WTC11 (cell line): ENCODE measurements at regions not wholly inside any gene's neighbourhood (a gene's known extent, or its start where the extent isn't known, plus 50 kb on each side); places are given as distances from the start of the nearest gene placed in this dataset.

ENCODE experiments used
- CBFB ChIP-seq: sonication (generic); formaldehyde crosslinking; IDR thresholded peaks from 2 replicates; pipeline ENCODE4 v1.8.1; 2022; ENCODE audit warnings: mild to moderate bottlenecking, low read depth, missing genetic modification reagents
- ELF4 ChIP-seq: sonication (generic); formaldehyde crosslinking; IDR thresholded peaks from 2 replicates; pipeline ENCODE4 v1.8.1; 2022; ENCODE audit warnings: low read depth, mild to moderate bottlenecking, moderate library complexity, missing genetic modification reagents
- TF ChIP-seq, protein P1 (sequence below): sonication (generic); formaldehyde crosslinking; IDR thresholded peaks from 2 replicates; pipeline ENCODE4 v1.8.1; 2022; ENCODE audit warnings: low read depth, mild to moderate bottlenecking, moderate library complexity, missing genetic modification reagents, borderline replicate concordance
- TF ChIP-seq, protein P2 (sequence below): sonication (generic); formaldehyde crosslinking; IDR thresholded peaks from 2 replicates; pipeline ENCODE4 v1.8.0; 2022; ENCODE audit warnings: mild to moderate bottlenecking, missing genetic modification reagents
- TF ChIP-seq, protein P3 (sequence below): fragments of 200-600 bp; IDR thresholded peaks from 2 replicates; pipeline ENCODE4 v1.8.0; 2022; ENCODE audit warnings: antibody characterized with exemption

DNA sequence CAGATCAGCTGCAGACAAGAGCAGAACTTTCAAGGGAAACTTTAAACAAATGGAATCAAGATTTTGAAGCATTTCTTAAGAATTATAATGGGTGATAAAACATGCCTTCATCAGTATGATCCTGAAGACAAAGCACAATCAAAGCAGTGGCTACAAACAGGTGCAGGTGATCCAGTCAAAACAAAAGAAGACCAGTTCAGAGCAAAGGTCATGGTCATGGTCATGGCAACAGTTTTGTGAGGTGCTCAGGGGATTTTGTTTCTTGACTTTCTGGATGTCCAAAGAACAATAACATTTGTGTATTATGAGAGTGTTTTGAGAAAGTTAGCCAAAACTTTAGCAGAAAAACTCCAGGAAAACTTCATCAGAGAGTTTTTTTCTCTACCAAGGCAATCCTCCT lies 681.7 kb upstream of the PTBP2 start:
- TF ChIP-seq, protein P1, sequence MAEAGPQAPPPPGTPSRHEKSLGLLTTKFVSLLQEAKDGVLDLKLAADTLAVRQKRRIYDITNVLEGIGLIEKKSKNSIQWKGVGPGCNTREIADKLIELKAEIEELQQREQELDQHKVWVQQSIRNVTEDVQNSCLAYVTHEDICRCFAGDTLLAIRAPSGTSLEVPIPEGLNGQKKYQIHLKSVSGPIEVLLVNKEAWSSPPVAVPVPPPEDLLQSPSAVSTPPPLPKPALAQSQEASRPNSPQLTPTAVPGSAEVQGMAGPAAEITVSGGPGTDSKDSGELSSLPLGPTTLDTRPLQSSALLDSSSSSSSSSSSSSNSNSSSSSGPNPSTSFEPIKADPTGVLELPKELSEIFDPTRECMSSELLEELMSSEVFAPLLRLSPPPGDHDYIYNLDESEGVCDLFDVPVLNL: no peak
- TF ChIP-seq, protein P2, sequence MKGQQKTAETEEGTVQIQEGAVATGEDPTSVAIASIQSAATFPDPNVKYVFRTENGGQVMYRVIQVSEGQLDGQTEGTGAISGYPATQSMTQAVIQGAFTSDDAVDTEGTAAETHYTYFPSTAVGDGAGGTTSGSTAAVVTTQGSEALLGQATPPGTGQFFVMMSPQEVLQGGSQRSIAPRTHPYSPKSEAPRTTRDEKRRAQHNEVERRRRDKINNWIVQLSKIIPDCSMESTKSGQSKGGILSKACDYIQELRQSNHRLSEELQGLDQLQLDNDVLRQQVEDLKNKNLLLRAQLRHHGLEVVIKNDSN: no peak
- TF ChIP-seq ELF4 (CRISPR knock-in tag) (no peak), CBFB (no peak)
- TF ChIP-seq, protein P3, sequence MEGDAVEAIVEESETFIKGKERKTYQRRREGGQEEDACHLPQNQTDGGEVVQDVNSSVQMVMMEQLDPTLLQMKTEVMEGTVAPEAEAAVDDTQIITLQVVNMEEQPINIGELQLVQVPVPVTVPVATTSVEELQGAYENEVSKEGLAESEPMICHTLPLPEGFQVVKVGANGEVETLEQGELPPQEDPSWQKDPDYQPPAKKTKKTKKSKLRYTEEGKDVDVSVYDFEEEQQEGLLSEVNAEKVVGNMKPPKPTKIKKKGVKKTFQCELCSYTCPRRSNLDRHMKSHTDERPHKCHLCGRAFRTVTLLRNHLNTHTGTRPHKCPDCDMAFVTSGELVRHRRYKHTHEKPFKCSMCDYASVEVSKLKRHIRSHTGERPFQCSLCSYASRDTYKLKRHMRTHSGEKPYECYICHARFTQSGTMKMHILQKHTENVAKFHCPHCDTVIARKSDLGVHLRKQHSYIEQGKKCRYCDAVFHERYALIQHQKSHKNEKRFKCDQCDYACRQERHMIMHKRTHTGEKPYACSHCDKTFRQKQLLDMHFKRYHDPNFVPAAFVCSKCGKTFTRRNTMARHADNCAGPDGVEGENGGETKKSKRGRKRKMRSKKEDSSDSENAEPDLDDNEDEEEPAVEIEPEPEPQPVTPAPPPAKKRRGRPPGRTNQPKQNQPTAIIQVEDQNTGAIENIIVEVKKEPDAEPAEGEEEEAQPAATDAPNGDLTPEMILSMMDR: no peak
